ENCODE measurements at regions not wholly inside any gene's neighbourhood (a gene's known extent, or its start where the extent isn't known, plus 50 kb on each side); places are given as distances from the start of the nearest gene placed in this dataset.

DNA sequence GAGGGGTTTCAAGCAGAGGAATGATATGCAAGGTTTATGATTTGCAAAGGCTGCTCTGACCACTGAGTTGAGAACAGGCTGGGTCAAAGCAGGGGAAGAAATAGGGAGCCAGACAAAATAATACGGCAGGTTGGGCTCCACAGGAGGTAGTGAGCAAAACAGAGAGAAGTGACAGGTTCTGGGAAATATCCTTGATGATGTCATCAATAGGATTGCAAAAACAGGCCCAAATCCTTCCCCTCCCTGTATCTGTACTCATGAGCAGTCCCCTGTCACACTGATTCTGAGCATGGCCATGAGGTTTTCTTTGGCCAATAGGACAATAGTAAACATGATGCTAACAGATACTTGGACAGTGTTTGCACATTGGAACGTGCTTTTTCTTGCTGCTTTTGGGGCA is 471.8 kb upstream of the BRINP1 start:
- Mint-ChIP-seq H3K27ac (no peak overlapping the region), H3K4me1 (ENCODE audit: low read depth) (no peaks in the 10 kb centered on the region), H3K9me3 (peaks cover 3% of the 10 kb centered on the region), H3K36me3 (ENCODE audit: low read depth) (no peaks in the 10 kb centered on the region), H3K4me3 (ENCODE audit: low read depth) (no peak overlapping the region), H3K27me3 (ENCODE audit: low read depth) (no peaks in the 10 kb centered on the region)
- DNase-seq (ENCODE audit: low spot score) = no peak
- intact Hi-C loops (cut with micrococcal nuclease) = no loop called here

DNA sequence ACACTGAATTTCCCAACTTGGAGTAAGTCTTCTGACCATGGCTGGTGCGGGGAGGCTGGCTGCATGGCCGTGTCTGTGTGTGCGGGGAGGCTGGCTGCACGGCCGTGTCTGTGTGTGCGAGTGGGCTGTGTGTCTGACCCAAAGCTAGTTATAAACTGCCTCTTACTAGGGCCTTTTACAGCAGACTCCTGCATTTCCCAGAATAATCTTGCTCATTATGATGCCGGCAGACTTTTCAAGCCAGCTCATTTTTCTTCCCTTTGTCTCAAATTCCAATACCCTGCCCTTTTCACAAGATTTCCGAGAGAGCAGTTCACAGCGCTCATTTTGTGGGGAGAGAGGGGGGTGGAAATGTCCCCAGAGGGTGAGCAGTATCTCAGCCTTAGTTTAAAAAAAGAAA is 470.7 kb upstream of the BRINP1 start:
- no peak overlapping the region for H3K4me3 Mint-ChIP-seq (ENCODE audit: low read depth)
- no peak overlapping the region for H3K27ac Mint-ChIP-seq
- DNase-seq (ENCODE audit: low spot score) = no peak
- H3K27me3 Mint-ChIP-seq (ENCODE audit: low read depth) = no peaks in the 10 kb centered on the region
- no peaks in the 10 kb centered on the region for H3K36me3 Mint-ChIP-seq (ENCODE audit: low read depth)
- no peaks in the 10 kb centered on the region for H3K4me1 Mint-ChIP-seq (ENCODE audit: low read depth)
- intact Hi-C loops (cut with micrococcal nuclease) = no loop called here
- H3K9me3 Mint-ChIP-seq = peaks cover 3% of the 10 kb centered on the region

- H3K27me3 Mint-ChIP-seq (ENCODE audit: low read depth) = no peaks in the 10 kb centered on the region
- intact Hi-C loops (cut with micrococcal nuclease) = no loop called here
- H3K27ac Mint-ChIP-seq = no peak overlapping the region
- peaks cover 3% of the 10 kb centered on the region for H3K9me3 Mint-ChIP-seq
- no peak overlapping the region for H3K4me3 Mint-ChIP-seq (ENCODE audit: low read depth)
- H3K36me3 Mint-ChIP-seq (ENCODE audit: low read depth) = no peaks in the 10 kb centered on the region
- no peak for DNase-seq (ENCODE audit: low spot score)
- no peaks in the 10 kb centered on the region for H3K4me1 Mint-ChIP-seq (ENCODE audit: low read depth)
Observed at GRCh38 chr9:119838210-119838609, 469.0 kb upstream of the BRINP1 start.

DNA sequence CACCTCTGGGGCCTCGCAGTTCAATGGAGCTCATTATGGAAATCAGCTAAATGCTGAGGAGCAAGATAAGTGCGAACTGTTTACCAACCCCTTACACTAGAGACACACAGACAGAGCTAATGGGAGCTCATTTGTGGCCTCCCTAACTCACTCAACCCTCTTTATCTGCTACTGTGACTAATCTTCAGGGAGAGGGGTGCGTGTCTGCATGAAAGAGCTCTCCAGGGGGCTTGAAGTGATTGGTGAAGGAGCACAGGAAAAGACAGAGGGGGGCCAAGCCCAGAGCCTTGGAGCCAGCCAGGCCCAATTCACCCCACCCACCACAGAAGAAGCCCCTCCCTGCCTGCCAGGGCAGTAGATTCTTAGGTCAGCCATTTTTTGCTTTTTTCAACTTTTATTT is 466.8 kb upstream of the BRINP1 start:
- no peak overlapping the region for H3K27ac Mint-ChIP-seq
- no peaks in the 10 kb centered on the region for H3K36me3 Mint-ChIP-seq (ENCODE audit: low read depth)
- H3K4me1 Mint-ChIP-seq (ENCODE audit: low read depth) = no peaks in the 10 kb centered on the region
- H3K4me3 Mint-ChIP-seq (ENCODE audit: low read depth) = no peak overlapping the region
- no peak for DNase-seq (ENCODE audit: low spot score)
- no peaks in the 10 kb centered on the region for H3K27me3 Mint-ChIP-seq (ENCODE audit: low read depth)
- H3K9me3 Mint-ChIP-seq = peaks cover 3% of the 10 kb centered on the region
- intact Hi-C loops (cut with micrococcal nuclease) = no loop called here

DNA sequence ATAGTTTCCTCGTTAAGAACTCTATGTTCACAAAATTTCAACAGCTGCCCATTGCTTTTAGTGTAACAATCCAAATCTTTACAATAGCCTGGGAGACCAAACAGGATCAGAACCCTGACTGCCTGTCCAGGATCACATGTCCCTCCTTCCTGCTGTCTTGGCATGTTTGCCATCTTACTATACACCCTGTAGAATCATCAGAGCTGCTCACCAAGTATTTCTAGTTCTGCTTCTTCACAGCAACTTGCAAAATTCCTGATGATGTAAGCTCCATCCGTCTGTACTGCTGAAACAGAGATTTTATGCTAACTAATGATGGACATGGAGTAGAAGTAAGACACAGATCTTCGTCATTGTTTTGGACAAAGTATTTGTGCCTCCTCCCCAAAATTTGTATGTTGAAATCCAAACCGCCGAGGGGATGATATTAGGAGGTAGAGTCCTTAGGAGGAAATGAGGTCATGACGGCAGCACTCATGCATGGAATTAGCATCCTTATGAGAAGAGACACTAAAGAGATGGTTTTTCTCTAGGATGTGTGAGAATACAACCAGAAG is 464.9 kb upstream of the BRINP1 start:
- H3K36me3 Mint-ChIP-seq (ENCODE audit: low read depth) = no peaks in the 10 kb centered on the region
- no peak overlapping the region for H3K4me3 Mint-ChIP-seq (ENCODE audit: low read depth)
- H3K4me1 Mint-ChIP-seq (ENCODE audit: low read depth) = no peaks in the 10 kb centered on the region
- H3K27ac Mint-ChIP-seq = no peak overlapping the region
- DNase-seq (ENCODE audit: low spot score) = no peak
- peaks cover 3% of the 10 kb centered on the region for H3K9me3 Mint-ChIP-seq
- intact Hi-C loops (cut with micrococcal nuclease) = no loop called here
- H3K27me3 Mint-ChIP-seq (ENCODE audit: low read depth) = no peaks in the 10 kb centered on the region

DNA sequence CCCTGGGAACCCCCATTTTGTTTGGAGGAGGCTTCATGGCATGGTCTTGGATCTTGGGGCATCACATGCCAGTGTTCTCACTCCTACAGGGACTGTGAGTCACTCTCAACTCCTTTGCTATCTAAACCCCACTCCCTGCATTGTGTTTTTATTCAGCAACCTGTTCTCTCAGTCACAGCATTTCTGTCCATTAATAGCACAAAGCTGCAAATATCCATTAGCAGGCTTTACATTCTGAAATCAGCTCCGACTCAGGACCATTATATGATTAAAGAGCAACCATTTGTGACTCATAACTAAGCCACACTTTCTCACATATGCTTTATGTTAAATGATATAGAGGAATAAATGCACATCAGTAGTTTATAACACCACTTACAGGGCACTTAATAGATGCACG is 462.1 kb upstream of the BRINP1 start:
- DNase-seq (ENCODE audit: low spot score) = no peak
- Mint-ChIP-seq H3K9me3 (no peaks in the 10 kb centered on the region), H3K36me3 (ENCODE audit: low read depth) (no peaks in the 10 kb centered on the region), H3K4me1 (ENCODE audit: low read depth) (no peaks in the 10 kb centered on the region), H3K27me3 (ENCODE audit: low read depth) (no peaks in the 10 kb centered on the region), H3K27ac (no peak overlapping the region), H3K4me3 (ENCODE audit: low read depth) (no peak overlapping the region)
- intact Hi-C loops (cut with micrococcal nuclease) = no loop called here

- no peaks in the 10 kb centered on the region for H3K4me1 Mint-ChIP-seq (ENCODE audit: low read depth)
Observed at GRCh38 chr9:119829748-119830147, 460.5 kb upstream of the BRINP1 start.

GRCh38 chr9:119829186-119829585 is 460.0 kb upstream of the BRINP1 start:
- Mint-ChIP-seq H3K36me3 (ENCODE audit: low read depth) (no peaks in the 10 kb centered on the region), H3K9me3 (no peaks in the 10 kb centered on the region)
- intact Hi-C loops (cut with micrococcal nuclease) = no loop called here

More at GRCh38 chr9:119829748-119830147, 460.5 kb upstream of the BRINP1 start:
- Mint-ChIP-seq H3K27me3 (ENCODE audit: low read depth) (no peaks in the 10 kb centered on the region), H3K27ac (no peak overlapping the region), H3K36me3 (ENCODE audit: low read depth) (no peaks in the 10 kb centered on the region), H3K9me3 (no peaks in the 10 kb centered on the region), H3K4me3 (ENCODE audit: low read depth) (no peak overlapping the region)
- DNase-seq (ENCODE audit: low spot score) = no peak
- intact Hi-C loops (cut with micrococcal nuclease) = no loop called here

GRCh38 chr9:119827526-119827925 is 458.3 kb upstream of the BRINP1 start:
- no peak overlapping the region for H3K27ac Mint-ChIP-seq
- no peaks in the 10 kb centered on the region for H3K27me3 Mint-ChIP-seq (ENCODE audit: low read depth)
- intact Hi-C loops (cut with micrococcal nuclease) = no loop called here
- no peak overlapping the region for H3K4me3 Mint-ChIP-seq (ENCODE audit: low read depth)
- H3K4me1 Mint-ChIP-seq (ENCODE audit: low read depth) = no peaks in the 10 kb centered on the region
- no peaks in the 10 kb centered on the region for H3K36me3 Mint-ChIP-seq (ENCODE audit: low read depth)
- no peaks in the 10 kb centered on the region for H3K9me3 Mint-ChIP-seq
- DNase-seq (ENCODE audit: low spot score) = no peak

More at GRCh38 chr9:119829186-119829585, 460.0 kb upstream of the BRINP1 start:
- Mint-ChIP-seq H3K4me3 (ENCODE audit: low read depth) (no peak overlapping the region), H3K27me3 (ENCODE audit: low read depth) (no peaks in the 10 kb centered on the region), H3K27ac (no peak overlapping the region), H3K4me1 (ENCODE audit: low read depth) (no peaks in the 10 kb centered on the region)
- no peak for DNase-seq (ENCODE audit: low spot score)

GRCh38 chr9:119827126-119827525 is 457.9 kb upstream of the BRINP1 start:
- Mint-ChIP-seq H3K27ac (no peak overlapping the region), H3K4me3 (ENCODE audit: low read depth) (no peak overlapping the region), H3K36me3 (ENCODE audit: low read depth) (no peaks in the 10 kb centered on the region), H3K9me3 (no peaks in the 10 kb centered on the region), H3K4me1 (ENCODE audit: low read depth) (no peaks in the 10 kb centered on the region), H3K27me3 (ENCODE audit: low read depth) (no peaks in the 10 kb centered on the region)
- no peak for DNase-seq (ENCODE audit: low spot score)
- intact Hi-C loops (cut with micrococcal nuclease) = no loop called here

- intact Hi-C loops (cut with micrococcal nuclease) = no loop called here
- Mint-ChIP-seq H3K27ac (no peak overlapping the region), H3K36me3 (ENCODE audit: low read depth) (no peaks in the 10 kb centered on the region), H3K4me3 (ENCODE audit: low read depth) (no peak overlapping the region), H3K4me1 (ENCODE audit: low read depth) (no peaks in the 10 kb centered on the region), H3K9me3 (no peaks in the 10 kb centered on the region), H3K27me3 (ENCODE audit: low read depth) (no peaks in the 10 kb centered on the region)
- DNase-seq (ENCODE audit: low spot score) = no peak
Observed at GRCh38 chr9:119818726-119819435, 449.6 kb upstream of the BRINP1 start.

DNA sequence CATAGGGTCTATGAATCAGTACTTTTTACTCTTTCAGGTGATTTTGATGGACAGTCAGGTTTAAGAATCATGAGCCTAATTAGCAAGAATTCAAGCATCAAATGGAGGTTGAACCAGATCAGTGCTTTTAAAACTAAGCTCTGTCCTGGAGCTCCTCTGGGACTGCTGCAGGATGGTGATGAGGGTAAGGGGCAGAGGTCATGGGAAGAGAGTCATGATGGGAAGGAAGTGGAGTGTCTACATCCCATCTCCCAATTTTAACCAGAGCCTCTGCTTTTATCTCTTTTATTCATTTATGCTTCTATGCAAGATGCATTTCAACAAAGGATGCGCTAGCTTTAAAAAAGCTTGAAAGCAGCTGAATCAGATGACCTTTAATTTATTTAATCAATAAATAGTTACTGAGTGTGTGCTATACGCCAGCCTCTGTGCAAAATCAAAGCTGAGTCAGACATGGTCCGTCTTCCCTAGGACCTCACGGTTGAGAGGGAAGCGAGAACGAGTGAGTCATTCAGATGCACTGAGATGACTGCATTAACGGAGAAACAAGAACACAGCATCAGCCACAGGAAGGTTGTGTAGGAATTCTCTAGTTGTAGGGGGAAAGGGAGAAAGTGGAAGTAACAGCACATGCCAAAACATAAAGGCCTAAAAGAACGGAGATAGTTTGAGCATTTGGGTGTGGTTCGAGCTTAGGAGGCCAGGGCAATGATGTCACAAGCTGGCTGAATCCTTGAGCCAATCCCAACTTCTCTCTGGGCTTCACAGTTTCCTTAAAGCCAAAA is 441.6 kb upstream of the BRINP1 start:
- Mint-ChIP-seq H3K4me3 (ENCODE audit: low read depth) (no peak overlapping the region), H3K9me3 (no peaks in the 10 kb centered on the region), H3K27me3 (ENCODE audit: low read depth) (no peaks in the 10 kb centered on the region), H3K27ac (no peak overlapping the region), H3K4me1 (ENCODE audit: low read depth) (no peaks in the 10 kb centered on the region), H3K36me3 (ENCODE audit: low read depth) (no peaks in the 10 kb centered on the region)
- intact Hi-C loops (cut with micrococcal nuclease) = no loop called here
- DNase-seq (ENCODE audit: low spot score) = no peak

DNA sequence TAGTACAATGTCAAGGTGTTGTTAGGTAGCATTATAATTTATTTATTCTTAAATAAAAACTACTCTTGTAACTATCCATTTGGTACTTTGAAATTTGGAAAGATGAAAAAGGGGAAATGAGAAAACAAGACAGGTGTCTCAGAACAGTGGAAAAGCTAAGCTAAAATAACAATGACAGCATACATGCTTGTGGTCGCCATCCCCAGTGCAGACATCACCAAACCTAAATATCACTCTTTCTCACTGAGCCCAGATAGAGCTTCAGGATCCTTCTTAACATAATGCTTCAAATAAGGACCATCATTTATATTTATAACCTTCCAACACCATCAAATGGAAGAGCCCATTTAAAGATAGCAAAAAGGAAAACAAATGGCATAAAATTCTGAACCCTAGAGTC is 434.4 kb upstream of the BRINP1 start:
- H3K4me3 Mint-ChIP-seq (ENCODE audit: low read depth) = no peak overlapping the region
- no peak overlapping the region for H3K27ac Mint-ChIP-seq
- DNase-seq (ENCODE audit: low spot score) = no peak
- intact Hi-C loops (cut with micrococcal nuclease) = no loop called here
- H3K27me3 Mint-ChIP-seq (ENCODE audit: low read depth) = no peaks in the 10 kb centered on the region
- H3K4me1 Mint-ChIP-seq (ENCODE audit: low read depth) = no peaks in the 10 kb centered on the region
- H3K9me3 Mint-ChIP-seq = no peaks in the 10 kb centered on the region
- H3K36me3 Mint-ChIP-seq (ENCODE audit: low read depth) = no peaks in the 10 kb centered on the region

All from activated T-helper 2 cell treated with anti-CD3 and anti-CD28 coated beads, Interferon-gamma antibody, Interleukin-2, Interleukin-4, amounts not matched to agents 10 μg/mL and 5 μg/mL and 100 μg/mL, durations not matched to agents 14 hours and 24 hours and 36 hours (primary cell).